ENCODE measurements at regions not wholly inside any gene's neighbourhood (a gene's known extent, or its start where the extent isn't known, plus 50 kb on each side); places are given as distances from the start of the nearest gene placed in this dataset.
"Not testable (repeated sequence)": the region's sequence is repeated elsewhere in the genome, so short reads cannot be mapped to it uniquely, and the experiment has no call there.

DNA sequence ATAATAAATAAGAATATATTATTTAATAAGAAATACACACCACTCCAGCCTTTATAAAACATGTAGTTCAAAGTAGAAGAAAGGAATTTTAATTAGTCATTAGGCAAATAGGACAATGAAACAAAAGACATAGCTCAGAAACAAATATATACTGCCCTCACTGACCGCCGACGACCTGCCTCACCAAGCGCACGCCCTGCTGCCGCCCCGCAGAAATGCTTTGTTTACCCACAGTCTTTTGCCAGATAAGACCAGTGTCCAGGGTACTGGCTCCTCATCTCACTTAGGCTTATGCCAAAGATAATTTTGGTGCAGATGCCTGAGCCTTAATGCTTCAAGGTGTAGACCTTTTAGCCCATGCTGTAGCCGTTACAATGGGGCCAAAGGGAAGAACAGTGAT, 199.5 kb downstream of the HHIP start:
- no peak for DNase-seq
- TF ChIP-seq, protein P1, sequence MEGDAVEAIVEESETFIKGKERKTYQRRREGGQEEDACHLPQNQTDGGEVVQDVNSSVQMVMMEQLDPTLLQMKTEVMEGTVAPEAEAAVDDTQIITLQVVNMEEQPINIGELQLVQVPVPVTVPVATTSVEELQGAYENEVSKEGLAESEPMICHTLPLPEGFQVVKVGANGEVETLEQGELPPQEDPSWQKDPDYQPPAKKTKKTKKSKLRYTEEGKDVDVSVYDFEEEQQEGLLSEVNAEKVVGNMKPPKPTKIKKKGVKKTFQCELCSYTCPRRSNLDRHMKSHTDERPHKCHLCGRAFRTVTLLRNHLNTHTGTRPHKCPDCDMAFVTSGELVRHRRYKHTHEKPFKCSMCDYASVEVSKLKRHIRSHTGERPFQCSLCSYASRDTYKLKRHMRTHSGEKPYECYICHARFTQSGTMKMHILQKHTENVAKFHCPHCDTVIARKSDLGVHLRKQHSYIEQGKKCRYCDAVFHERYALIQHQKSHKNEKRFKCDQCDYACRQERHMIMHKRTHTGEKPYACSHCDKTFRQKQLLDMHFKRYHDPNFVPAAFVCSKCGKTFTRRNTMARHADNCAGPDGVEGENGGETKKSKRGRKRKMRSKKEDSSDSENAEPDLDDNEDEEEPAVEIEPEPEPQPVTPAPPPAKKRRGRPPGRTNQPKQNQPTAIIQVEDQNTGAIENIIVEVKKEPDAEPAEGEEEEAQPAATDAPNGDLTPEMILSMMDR (IDR thresholded peaks at IDR 0.05; ENCODE audit: low read depth, low read length), result no peak
- H3K27ac ChIP-seq, result no peak overlapping the region

DNA sequence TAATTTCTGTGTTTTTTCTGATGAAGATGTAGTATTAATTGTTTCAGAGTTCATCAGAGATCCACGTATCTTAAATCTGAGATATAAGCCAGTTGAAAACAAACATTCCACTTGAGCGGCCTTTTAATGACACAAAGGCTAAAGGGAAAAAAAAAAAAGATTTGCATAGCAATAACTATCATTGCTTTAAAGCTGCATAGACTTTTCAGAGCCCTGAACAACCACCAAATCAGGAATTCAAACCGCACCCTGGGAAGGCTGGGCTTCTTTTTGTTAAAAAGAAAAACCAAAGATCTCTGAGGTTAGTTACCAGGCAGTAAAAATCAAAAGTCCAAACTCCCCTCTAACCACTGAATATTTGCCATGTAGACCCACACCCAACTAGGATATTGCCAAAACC, 206.0 kb downstream of the HHIP start:
- no peak for DNase-seq
- TF ChIP-seq, protein P1 (IDR thresholded peaks at IDR 0.05; ENCODE audit: low read depth, low read length), result no peak
- H3K9me3 ChIP-seq (ENCODE audit: severe bottlenecking), result no peaks in the 10 kb centered on the region
- H3K36me3 ChIP-seq, result no peaks in the 10 kb centered on the region
- H3K4me3 ChIP-seq (ENCODE audit: low read depth, low read length), result no peak overlapping the region
- H3K27ac ChIP-seq, result no peak overlapping the region
- H3K27me3 ChIP-seq (ENCODE audit: insufficient read depth, low read depth, severe bottlenecking), result no peaks in the 10 kb centered on the region

More for the DNA sequence above, 199.5 kb downstream of the HHIP start:
- Histone ChIP-seq H3K4me3 (ENCODE audit: low read depth, low read length) (no peak overlapping the region), H3K36me3 (no peaks in the 10 kb centered on the region), H3K9me3 (ENCODE audit: severe bottlenecking) (no peaks in the 10 kb centered on the region), H3K27me3 (ENCODE audit: insufficient read depth, low read depth, severe bottlenecking) (no peaks in the 10 kb centered on the region)

DNA sequence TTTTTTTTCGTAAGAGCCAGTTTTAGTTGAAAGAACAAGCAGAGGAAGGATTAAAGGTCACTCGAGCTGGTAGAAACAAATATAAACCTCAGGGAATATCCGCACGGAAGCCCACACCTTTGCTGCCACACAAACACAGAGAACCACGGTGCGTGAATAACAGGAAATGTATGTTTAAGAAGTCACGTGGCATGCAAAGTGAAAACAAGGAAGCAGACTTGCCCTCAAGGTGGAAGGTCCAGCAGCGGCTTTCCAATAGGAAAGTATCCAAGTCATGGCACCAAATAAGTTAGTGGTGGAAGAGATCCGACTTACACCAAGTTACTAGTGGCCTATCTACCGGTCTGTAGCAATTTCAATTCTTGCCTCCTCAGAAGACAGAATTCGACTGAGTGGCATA, 215.5 kb downstream of the HHIP start:
- no peak for DNase-seq
- Histone ChIP-seq H3K27ac (no peak overlapping the region), H3K27me3 (ENCODE audit: insufficient read depth, low read depth, severe bottlenecking) (no peaks in the 10 kb centered on the region), H3K36me3 (no peaks in the 10 kb centered on the region), H3K4me3 (ENCODE audit: low read depth, low read length) (no peak overlapping the region), H3K9me3 (ENCODE audit: severe bottlenecking) (peaks cover under 1% of the 10 kb centered on the region)
- TF ChIP-seq, protein P1 (IDR thresholded peaks at IDR 0.05; ENCODE audit: low read depth, low read length), result no peak

DNA sequence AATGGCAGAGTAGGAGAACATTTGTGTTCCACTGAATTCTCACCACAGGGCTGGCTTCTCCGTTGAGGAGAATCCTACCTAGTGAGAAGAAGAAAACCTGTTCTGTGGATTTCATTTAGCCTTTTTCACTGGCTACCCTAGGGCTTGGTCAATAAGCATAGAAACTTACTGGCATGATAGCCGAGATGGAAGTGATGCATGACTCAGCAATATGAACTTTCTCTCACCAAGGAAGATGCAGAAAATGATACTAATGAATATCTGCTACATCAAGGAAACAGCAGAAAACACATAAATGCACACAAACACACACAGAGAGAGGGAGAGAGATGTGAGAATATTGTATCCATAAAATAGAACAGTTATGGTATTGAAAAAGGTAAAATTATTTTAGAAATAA, 216.3 kb downstream of the HHIP start:
- H3K4me3 ChIP-seq (ENCODE audit: low read depth, low read length), result no peak overlapping the region
- no peaks in the 10 kb centered on the region for H3K36me3 ChIP-seq
- H3K27ac ChIP-seq, result no peak overlapping the region
- TF ChIP-seq, protein P1 (IDR thresholded peaks at IDR 0.05; ENCODE audit: low read depth, low read length), result no peak
- peaks cover 8% of the 10 kb centered on the region for H3K9me3 ChIP-seq (ENCODE audit: severe bottlenecking)
- DNase-seq, result no peak
- no peaks in the 10 kb centered on the region for H3K27me3 ChIP-seq (ENCODE audit: insufficient read depth, low read depth, severe bottlenecking)

DNA sequence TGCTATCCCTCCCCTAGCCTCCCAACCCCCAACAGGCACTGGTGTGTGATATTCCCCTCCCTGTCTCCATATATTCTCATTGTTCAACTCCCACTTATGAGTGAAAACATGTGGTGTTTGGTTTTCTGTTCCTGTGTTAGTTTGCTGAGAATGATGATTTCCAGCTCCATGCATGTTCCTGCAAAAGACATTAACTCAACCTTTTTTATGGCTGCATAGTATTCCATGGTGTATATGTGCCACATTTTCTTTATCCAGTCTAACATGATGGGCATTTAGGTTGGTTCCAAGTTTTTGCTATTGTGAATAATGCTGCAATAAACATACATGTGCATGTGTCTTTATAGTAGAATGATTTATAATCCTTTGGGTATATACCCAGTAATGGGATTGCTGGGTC, 218.9 kb downstream of the HHIP start:
- not testable (repeated sequence) for H3K36me3 ChIP-seq; H3K4me3 ChIP-seq (ENCODE audit: low read depth, low read length); DNase-seq; H3K27ac ChIP-seq; H3K27me3 ChIP-seq (ENCODE audit: insufficient read depth, low read depth, severe bottlenecking); H3K9me3 ChIP-seq (ENCODE audit: severe bottlenecking)

DNA sequence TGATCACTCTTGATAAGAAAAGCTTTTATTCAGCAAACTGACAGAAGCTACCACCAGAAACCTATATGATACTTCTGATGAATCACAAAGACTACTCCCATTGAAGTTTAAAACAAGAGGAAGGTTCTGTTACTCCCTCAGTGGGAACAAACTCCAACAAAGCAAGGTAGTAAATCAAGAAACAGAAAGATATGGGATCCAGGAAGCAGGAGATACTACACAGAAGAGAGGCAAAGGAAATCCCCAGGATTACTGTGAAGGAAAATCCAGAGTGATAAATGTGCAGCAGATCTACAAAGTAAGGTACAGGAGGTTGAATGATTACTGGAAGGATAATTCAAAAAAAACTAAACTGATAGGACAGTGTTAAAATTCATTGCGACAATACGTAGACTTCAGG, 222.4 kb downstream of the HHIP start:
- Histone ChIP-seq H3K4me3 (ENCODE audit: low read depth, low read length) (no peak overlapping the region), H3K36me3 (no peaks in the 10 kb centered on the region), H3K27ac (no peak overlapping the region), H3K9me3 (ENCODE audit: severe bottlenecking) (peaks cover 9% of the 10 kb centered on the region), H3K27me3 (ENCODE audit: insufficient read depth, low read depth, severe bottlenecking) (no peaks in the 10 kb centered on the region)
- TF ChIP-seq, protein P1 (IDR thresholded peaks at IDR 0.05; ENCODE audit: low read depth, low read length), result no peak
- DNase-seq, result no peak

Data from WERI-Rb-1 (cell line).